ENCODE measurements at regions not wholly inside any gene's neighbourhood (a gene's known extent, or its start where the extent isn't known, plus 50 kb on each side); places are given as distances from the start of the nearest gene placed in this dataset.

DNA sequence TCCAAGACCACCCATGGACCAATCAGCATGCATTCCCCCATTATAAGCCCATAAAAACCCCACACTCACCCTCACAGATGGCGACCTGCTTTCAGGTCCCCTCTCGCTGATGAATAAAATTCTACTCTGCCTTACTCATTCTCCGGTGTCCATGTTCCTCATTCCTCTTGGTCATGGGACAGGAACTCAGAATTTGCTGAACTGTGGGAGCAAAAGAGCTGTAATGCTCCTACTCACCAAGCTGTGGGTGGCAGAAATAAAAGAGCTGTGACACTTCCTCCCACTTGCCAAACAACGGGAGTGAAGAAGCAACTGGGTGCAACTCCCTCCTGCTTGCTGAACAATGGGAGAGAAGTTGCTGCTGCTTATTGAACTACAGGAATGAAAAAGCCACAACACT lies 168.5 kb upstream of the PCDH18 start:
- DNase-seq = no peak
- Mint-ChIP-seq H3K9me3 (ENCODE audit: unreplicated experiment) (peaks cover 4% of the 10 kb centered on the region), H3K4me3 (ENCODE audit: unreplicated experiment) (no peak overlapping the region), H3K27ac (ENCODE audit: unreplicated experiment) (no peak overlapping the region), H3K36me3 (ENCODE audit: unreplicated experiment) (no peaks in the 10 kb centered on the region), H3K27me3 (ENCODE audit: unreplicated experiment) (no peaks in the 10 kb centered on the region), H3K4me1 (ENCODE audit: low read depth, unreplicated experiment) (peaks cover 19% of the 10 kb centered on the region)
- TF ChIP-seq, protein P1, sequence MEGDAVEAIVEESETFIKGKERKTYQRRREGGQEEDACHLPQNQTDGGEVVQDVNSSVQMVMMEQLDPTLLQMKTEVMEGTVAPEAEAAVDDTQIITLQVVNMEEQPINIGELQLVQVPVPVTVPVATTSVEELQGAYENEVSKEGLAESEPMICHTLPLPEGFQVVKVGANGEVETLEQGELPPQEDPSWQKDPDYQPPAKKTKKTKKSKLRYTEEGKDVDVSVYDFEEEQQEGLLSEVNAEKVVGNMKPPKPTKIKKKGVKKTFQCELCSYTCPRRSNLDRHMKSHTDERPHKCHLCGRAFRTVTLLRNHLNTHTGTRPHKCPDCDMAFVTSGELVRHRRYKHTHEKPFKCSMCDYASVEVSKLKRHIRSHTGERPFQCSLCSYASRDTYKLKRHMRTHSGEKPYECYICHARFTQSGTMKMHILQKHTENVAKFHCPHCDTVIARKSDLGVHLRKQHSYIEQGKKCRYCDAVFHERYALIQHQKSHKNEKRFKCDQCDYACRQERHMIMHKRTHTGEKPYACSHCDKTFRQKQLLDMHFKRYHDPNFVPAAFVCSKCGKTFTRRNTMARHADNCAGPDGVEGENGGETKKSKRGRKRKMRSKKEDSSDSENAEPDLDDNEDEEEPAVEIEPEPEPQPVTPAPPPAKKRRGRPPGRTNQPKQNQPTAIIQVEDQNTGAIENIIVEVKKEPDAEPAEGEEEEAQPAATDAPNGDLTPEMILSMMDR (IDR thresholded peaks at IDR 0.05; ENCODE audit: partially characterized antibody, unreplicated experiment) = no peak

DNA sequence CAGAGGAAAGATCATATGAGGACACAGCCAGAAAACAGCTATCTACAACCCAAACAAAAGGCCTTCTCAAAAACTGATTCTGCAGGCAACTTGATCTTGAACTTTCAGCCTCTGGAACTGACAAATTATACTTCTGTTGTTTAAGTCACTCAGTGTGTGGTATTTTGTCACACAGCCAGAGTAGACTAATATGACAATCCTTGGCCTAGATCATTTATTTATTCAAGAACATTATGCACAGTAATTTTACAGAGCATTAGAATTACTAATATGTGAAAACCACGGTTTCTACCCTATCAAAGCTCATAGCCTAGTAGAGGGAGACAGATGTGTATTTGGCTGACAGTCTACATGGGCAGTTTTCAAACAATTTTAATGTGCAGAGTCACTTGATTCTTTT lies 167.8 kb upstream of the PCDH18 start:
- H3K27ac Mint-ChIP-seq (ENCODE audit: unreplicated experiment) = no peak overlapping the region

DNA sequence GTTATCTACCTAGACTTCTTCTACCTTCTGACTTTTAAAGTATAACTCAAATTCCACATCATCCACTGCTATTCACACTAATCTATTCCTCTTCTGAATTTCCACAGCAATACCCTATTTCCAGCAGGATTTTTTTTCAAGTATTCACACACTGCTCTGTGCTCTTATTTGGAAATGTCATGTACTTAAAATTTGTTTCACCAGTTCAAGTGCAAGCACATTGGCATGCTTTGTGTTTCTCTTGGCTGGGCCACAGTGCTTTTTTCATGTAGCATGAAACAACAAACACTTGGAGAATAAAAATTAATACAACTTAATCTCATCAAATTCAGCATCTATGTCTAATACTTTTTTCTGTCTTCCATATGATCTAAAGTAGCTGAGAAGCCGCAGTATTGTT lies 161.8 kb upstream of the PCDH18 start:
- Mint-ChIP-seq H3K27ac (ENCODE audit: unreplicated experiment) (no peak overlapping the region), H3K4me3 (ENCODE audit: unreplicated experiment) (no peak overlapping the region), H3K36me3 (ENCODE audit: unreplicated experiment) (no peaks in the 10 kb centered on the region), H3K9me3 (ENCODE audit: unreplicated experiment) (no peaks in the 10 kb centered on the region), H3K27me3 (ENCODE audit: unreplicated experiment) (no peaks in the 10 kb centered on the region), H3K4me1 (ENCODE audit: low read depth, unreplicated experiment) (peaks cover 3% of the 10 kb centered on the region)
- DNase-seq = no peak
- TF ChIP-seq, protein P1 (IDR thresholded peaks at IDR 0.05; ENCODE audit: partially characterized antibody, unreplicated experiment) = no peak

More for the DNA sequence above, 167.8 kb upstream of the PCDH18 start:
- H3K9me3 Mint-ChIP-seq (ENCODE audit: unreplicated experiment) = peaks cover 4% of the 10 kb centered on the region
- no peak overlapping the region for H3K4me3 Mint-ChIP-seq (ENCODE audit: unreplicated experiment)
- H3K27me3 Mint-ChIP-seq (ENCODE audit: unreplicated experiment) = no peaks in the 10 kb centered on the region
- peaks cover 18% of the 10 kb centered on the region for H3K4me1 Mint-ChIP-seq (ENCODE audit: low read depth, unreplicated experiment)
- no peaks in the 10 kb centered on the region for H3K36me3 Mint-ChIP-seq (ENCODE audit: unreplicated experiment)
- TF ChIP-seq, protein P1 (IDR thresholded peaks at IDR 0.05; ENCODE audit: partially characterized antibody, unreplicated experiment) = no peak
- DNase-seq = no peak

DNA sequence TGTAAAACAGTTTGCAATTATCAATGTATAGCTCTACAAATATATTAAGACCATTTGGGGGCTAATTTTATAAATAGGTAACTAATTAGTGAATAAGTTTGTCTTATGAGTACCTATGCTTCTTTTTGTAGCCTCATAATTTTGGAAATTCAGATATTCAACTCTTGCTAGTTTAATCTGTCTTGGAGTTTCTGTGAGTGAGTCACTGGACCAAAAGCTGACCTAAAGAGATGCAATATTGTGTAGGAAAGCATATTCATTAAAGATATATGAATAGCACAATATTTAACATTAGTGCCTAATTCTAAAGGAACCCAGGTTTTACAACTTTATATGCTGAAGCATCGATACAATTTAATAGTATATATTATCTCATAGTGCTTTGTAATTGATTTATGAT lies 161.3 kb upstream of the PCDH18 start:
- Mint-ChIP-seq H3K36me3 (ENCODE audit: unreplicated experiment) (no peaks in the 10 kb centered on the region), H3K27ac (ENCODE audit: unreplicated experiment) (no peak overlapping the region), H3K4me1 (ENCODE audit: low read depth, unreplicated experiment) (peaks cover 3% of the 10 kb centered on the region), H3K4me3 (ENCODE audit: unreplicated experiment) (no peak overlapping the region), H3K9me3 (ENCODE audit: unreplicated experiment) (no peaks in the 10 kb centered on the region), H3K27me3 (ENCODE audit: unreplicated experiment) (no peaks in the 10 kb centered on the region)
- TF ChIP-seq, protein P1 (IDR thresholded peaks at IDR 0.05; ENCODE audit: partially characterized antibody, unreplicated experiment) = no peak
- DNase-seq = no peak

DNA sequence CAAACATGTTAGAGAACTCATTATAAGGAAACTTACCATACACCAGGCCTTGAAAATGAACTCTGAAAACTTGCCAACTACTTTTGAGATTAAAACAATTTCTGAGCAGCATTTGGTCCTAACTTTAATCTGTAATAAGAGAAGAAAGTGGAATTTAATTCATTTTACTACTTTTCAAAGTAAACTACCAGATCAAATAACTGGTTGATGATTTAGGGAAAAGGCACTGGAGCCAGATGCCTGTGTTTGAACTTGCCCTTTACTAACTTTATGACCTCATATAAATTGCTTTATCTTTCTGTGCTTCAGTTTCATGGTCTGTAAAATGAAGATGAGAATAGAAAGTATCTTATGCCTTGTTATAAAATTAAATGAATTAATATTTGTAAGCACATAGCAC lies 159.9 kb upstream of the PCDH18 start:
- H3K27me3 Mint-ChIP-seq (ENCODE audit: unreplicated experiment) = no peaks in the 10 kb centered on the region
- no peak for DNase-seq
- H3K9me3 Mint-ChIP-seq (ENCODE audit: unreplicated experiment) = no peaks in the 10 kb centered on the region
- peaks cover 3% of the 10 kb centered on the region for H3K4me1 Mint-ChIP-seq (ENCODE audit: low read depth, unreplicated experiment)
- H3K36me3 Mint-ChIP-seq (ENCODE audit: unreplicated experiment) = no peaks in the 10 kb centered on the region
- no peak overlapping the region for H3K4me3 Mint-ChIP-seq (ENCODE audit: unreplicated experiment)
- TF ChIP-seq, protein P1 (IDR thresholded peaks at IDR 0.05; ENCODE audit: partially characterized antibody, unreplicated experiment) = no peak
- H3K27ac Mint-ChIP-seq (ENCODE audit: unreplicated experiment) = no peak overlapping the region

All from glutamatergic neuron (in vitro differentiated cells).